ENCODE measurements at regions not wholly inside any gene's neighbourhood (a gene's known extent, or its start where the extent isn't known, plus 50 kb on each side); places are given as distances from the start of the nearest gene placed in this dataset.
A peak's percentile ranks its signal among the peaks of the same experiment; 100 is the strongest.
"Not testable (repeated sequence)": the region's sequence is repeated elsewhere in the genome, so short reads cannot be mapped to it uniquely, and the experiment has no call there.

DNA sequence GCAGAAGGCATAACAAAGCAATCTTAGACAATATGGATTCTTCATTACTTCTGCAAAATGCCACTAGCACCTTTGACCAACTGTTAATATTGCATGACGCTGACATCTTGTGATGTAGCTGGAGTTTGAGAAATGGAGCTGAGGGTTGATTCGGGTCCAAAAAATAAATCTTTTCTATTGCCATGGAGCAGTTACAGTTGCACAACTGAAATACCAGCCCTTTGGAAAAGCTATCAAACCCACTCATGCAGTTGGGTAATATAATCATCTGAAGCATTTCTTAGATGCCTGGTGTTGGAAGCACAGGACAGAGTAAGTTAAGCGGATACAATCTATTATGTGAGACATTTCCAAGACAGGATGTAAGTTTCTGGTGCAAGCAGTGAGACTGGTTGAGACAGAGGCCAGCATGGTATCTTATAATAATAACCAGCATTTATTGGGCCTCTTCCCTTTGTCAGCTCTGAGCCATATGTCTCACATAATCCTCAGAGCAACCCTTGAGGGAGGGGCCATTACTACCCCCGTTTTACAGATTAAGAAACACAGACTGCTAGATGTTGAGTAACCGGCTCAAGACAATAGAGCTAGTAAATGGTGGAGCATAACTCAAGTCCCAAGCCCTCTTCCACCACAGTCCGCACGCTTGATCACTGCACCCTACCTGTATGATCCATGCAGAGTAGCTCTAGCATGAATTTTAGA is 74.9 kb upstream of the CAPRIN1 start:
- H3K27me3 ChIP-seq: no peaks in the 10 kb centered on the region
- no peaks in the 10 kb centered on the region for H3K36me3 ChIP-seq
- TF ChIP-seq, protein P1, sequence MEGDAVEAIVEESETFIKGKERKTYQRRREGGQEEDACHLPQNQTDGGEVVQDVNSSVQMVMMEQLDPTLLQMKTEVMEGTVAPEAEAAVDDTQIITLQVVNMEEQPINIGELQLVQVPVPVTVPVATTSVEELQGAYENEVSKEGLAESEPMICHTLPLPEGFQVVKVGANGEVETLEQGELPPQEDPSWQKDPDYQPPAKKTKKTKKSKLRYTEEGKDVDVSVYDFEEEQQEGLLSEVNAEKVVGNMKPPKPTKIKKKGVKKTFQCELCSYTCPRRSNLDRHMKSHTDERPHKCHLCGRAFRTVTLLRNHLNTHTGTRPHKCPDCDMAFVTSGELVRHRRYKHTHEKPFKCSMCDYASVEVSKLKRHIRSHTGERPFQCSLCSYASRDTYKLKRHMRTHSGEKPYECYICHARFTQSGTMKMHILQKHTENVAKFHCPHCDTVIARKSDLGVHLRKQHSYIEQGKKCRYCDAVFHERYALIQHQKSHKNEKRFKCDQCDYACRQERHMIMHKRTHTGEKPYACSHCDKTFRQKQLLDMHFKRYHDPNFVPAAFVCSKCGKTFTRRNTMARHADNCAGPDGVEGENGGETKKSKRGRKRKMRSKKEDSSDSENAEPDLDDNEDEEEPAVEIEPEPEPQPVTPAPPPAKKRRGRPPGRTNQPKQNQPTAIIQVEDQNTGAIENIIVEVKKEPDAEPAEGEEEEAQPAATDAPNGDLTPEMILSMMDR (IDR thresholded peaks at IDR 0.05): no peak
- H3K9me3 ChIP-seq: no peaks in the 10 kb centered on the region
- no peaks in the 10 kb centered on the region for H3K4me1 ChIP-seq
- no peak for DNase-seq
- H3K9ac ChIP-seq (ENCODE audit: low read depth in 2 of 2, low read length in 2 of 2): no peak overlapping the region
- no peak overlapping the region for H3K4me3 ChIP-seq
- H3K27ac ChIP-seq: no peak overlapping the region
- intact Hi-C loops (cut with DNase I): no loop called here

- Histone ChIP-seq H3K9me3 (no peaks in the 10 kb centered on the region), H3K9ac (ENCODE audit: low read depth in 2 of 2, low read length in 2 of 2) (no peak overlapping the region), H3K4me1 (no peaks in the 10 kb centered on the region), H3K27me3 (no peaks in the 10 kb centered on the region), H3K36me3 (no peaks in the 10 kb centered on the region), H3K4me3 (no peak overlapping the region), H3K27ac (no peak overlapping the region)
- no peak for DNase-seq
- TF ChIP-seq, protein P1 (IDR thresholded peaks at IDR 0.05): no peak
- intact Hi-C loops (cut with DNase I): loop anchor here (5.0 kb wide), 1 partner anchor 118 kb away; no protein-coding TSS in a partner anchor
Measured at GRCh38 chr11:33974804-33975203, 76.7 kb upstream of the CAPRIN1 start.

GRCh38 chr11:33971530-33971929 is 79.7 kb upstream of the LMO2 start:
- H3K9me3 ChIP-seq; H3K9ac ChIP-seq (ENCODE audit: low read depth in 2 of 2, low read length in 2 of 2); DNase-seq; H3K27me3 ChIP-seq; H3K4me1 ChIP-seq; H3K36me3 ChIP-seq; H3K27ac ChIP-seq; H3K4me3 ChIP-seq: not testable (repeated sequence)
- intact Hi-C loops (cut with DNase I): loop anchor here (5.0 kb wide), 1 partner anchor 114 kb away; no protein-coding TSS in a partner anchor

GRCh38 chr11:33970984-33971466 is 79.1 kb upstream of the LMO2 start:
- H3K27ac ChIP-seq: no peak overlapping the region
- TF ChIP-seq, protein P1 (IDR thresholded peaks at IDR 0.05): peak; percentile 36
- intact Hi-C loops (cut with DNase I): loop anchor here (5.0 kb wide), 1 partner anchor 114 kb away; no protein-coding TSS in a partner anchor
- H3K9me3 ChIP-seq: no peaks in the 10 kb centered on the region
- no peaks in the 10 kb centered on the region for H3K4me1 ChIP-seq
- H3K4me3 ChIP-seq: no peak overlapping the region
- H3K27me3 ChIP-seq: no peaks in the 10 kb centered on the region
- DNase-seq: peak; percentile 37
- no peak overlapping the region for H3K9ac ChIP-seq (ENCODE audit: low read depth in 2 of 2, low read length in 2 of 2)
- no peaks in the 10 kb centered on the region for H3K36me3 ChIP-seq

DNA sequence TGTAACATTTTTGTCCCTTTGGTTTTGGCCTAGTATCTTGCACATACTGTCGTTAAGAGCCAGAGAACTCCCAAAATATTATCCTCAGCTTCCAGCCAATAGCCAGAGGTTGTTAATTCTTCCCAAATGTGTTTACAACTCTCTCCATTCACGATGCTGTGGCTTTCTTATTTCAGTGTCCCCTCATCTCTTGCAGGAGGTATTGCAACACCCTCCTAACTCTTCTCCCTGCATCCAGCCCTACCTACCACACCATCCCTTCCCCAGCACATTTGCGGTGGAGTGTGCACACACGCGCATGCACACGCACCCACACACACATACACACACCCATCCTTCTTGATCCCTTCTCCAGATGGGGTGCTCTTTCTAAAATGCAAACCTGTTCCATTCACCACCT is 75.6 kb upstream of the LMO2 start:
- H3K4me3 ChIP-seq: no peak overlapping the region
- no peaks in the 10 kb centered on the region for H3K36me3 ChIP-seq
- no peaks in the 10 kb centered on the region for H3K4me1 ChIP-seq
- TF ChIP-seq, protein P1 (IDR thresholded peaks at IDR 0.05): no peak
- DNase-seq: no peak
- intact Hi-C loops (cut with DNase I): no loop called here
- H3K27ac ChIP-seq: no peak overlapping the region
- no peaks in the 10 kb centered on the region for H3K9me3 ChIP-seq
- H3K9ac ChIP-seq (ENCODE audit: low read depth in 2 of 2, low read length in 2 of 2): no peak overlapping the region
- no peaks in the 10 kb centered on the region for H3K27me3 ChIP-seq

DNA sequence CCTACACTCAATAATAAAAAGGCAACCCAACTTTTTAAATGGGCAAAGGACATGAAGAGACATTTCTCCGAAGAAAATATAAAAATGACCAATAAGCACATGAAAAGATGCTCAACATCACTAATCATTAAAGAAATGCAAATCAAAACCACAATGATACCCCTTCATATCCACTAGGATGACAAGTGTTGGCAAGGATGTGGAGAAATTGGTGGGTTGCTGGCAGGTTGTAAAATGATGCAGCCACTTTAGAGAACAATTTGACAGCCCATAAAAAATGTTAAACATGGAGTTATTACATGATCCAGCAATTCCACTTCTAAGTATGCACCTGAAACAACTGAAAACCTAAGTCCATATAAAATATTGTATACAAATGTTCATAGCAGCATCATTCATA is 73.2 kb upstream of the LMO2 start:
- Histone ChIP-seq H3K9ac (ENCODE audit: low read depth in 2 of 2, low read length in 2 of 2) (no peak overlapping the region), H3K4me3 (no peak overlapping the region), H3K27me3 (no peaks in the 10 kb centered on the region), H3K36me3 (no peaks in the 10 kb centered on the region), H3K4me1 (no peaks in the 10 kb centered on the region), H3K9me3 (no peaks in the 10 kb centered on the region), H3K27ac (no peak overlapping the region)
- TF ChIP-seq, protein P1 (IDR thresholded peaks at IDR 0.05): no peak
- DNase-seq: no peak
- intact Hi-C loops (cut with DNase I): no loop called here
